ENCODE measurements at regions not wholly inside any gene's neighbourhood (a gene's known extent, or its start where the extent isn't known, plus 50 kb on each side); places are given as distances from the start of the nearest gene placed in this dataset.

GRCh38 chr2:120654381-120655134 is 81.1 kb upstream of the GLI2 start:
- TF ChIP-seq, protein P1, sequence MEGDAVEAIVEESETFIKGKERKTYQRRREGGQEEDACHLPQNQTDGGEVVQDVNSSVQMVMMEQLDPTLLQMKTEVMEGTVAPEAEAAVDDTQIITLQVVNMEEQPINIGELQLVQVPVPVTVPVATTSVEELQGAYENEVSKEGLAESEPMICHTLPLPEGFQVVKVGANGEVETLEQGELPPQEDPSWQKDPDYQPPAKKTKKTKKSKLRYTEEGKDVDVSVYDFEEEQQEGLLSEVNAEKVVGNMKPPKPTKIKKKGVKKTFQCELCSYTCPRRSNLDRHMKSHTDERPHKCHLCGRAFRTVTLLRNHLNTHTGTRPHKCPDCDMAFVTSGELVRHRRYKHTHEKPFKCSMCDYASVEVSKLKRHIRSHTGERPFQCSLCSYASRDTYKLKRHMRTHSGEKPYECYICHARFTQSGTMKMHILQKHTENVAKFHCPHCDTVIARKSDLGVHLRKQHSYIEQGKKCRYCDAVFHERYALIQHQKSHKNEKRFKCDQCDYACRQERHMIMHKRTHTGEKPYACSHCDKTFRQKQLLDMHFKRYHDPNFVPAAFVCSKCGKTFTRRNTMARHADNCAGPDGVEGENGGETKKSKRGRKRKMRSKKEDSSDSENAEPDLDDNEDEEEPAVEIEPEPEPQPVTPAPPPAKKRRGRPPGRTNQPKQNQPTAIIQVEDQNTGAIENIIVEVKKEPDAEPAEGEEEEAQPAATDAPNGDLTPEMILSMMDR (IDR thresholded peaks at IDR 0.05; ENCODE audit: low read depth, low read length, poor library complexity, severe bottlenecking) = no peak
- TF ChIP-seq EZH2phosphoT487 (IDR thresholded peaks at IDR 0.05; ENCODE audit: borderline replicate concordance, low read length) = no peak
